ENCODE measurements at regions not wholly inside any gene's neighbourhood (a gene's known extent, or its start where the extent isn't known, plus 50 kb on each side); places are given as distances from the start of the nearest gene placed in this dataset.

- H3K9ac ChIP-seq (ENCODE audit: low read length) = no peak overlapping the region
- no peaks in the 10 kb centered on the region for H3K36me3 ChIP-seq (ENCODE audit: insufficient read depth, low read length)
- H3K27ac ChIP-seq (ENCODE audit: low read depth, low read length) = no peak overlapping the region
- DNase-seq (ENCODE audit: low read depth) (no peak), FAIRE-seq (no peak)
- H3K4me1 ChIP-seq (ENCODE audit: insufficient read depth, low read length) = no peaks in the 10 kb centered on the region
- peaks cover 6% of the 10 kb centered on the region for H3K9me3 ChIP-seq (ENCODE audit: insufficient read depth, low read depth, low read length)
- no peak overlapping the region for H3K4me3 ChIP-seq (ENCODE audit: insufficient read depth, low read depth, low read length)
- Mint-ChIP-seq H3K27me3 (ENCODE audit: low read depth, unreplicated experiment) (peaks cover 10% of the 10 kb centered on the region), H3K36me3 (ENCODE audit: low read depth, unreplicated experiment) (no peaks in the 10 kb centered on the region), H3K27ac (ENCODE audit: unreplicated experiment) (no peak overlapping the region), H3K4me3 (ENCODE audit: unreplicated experiment) (no peak overlapping the region), H3K9me3 (ENCODE audit: unreplicated experiment) (peaks cover 6% of the 10 kb centered on the region), H3K4me1 (ENCODE audit: low read depth, unreplicated experiment) (no peaks in the 10 kb centered on the region)
- no peak overlapping the region for H3K4me2 ChIP-seq (ENCODE audit: low read length)
- no peaks in the 10 kb centered on the region for H4K20me1 ChIP-seq (ENCODE audit: insufficient read depth, low read length)
- H3K27me3 ChIP-seq (ENCODE audit: insufficient read depth, low read length) = no peaks in the 10 kb centered on the region
- no peak overlapping the region for H2AFZ ChIP-seq (ENCODE audit: low read depth, low read length)
- no peaks in the 10 kb centered on the region for H3K79me2 ChIP-seq (ENCODE audit: insufficient read depth, low read length)
- TF ChIP-seq, protein P1, sequence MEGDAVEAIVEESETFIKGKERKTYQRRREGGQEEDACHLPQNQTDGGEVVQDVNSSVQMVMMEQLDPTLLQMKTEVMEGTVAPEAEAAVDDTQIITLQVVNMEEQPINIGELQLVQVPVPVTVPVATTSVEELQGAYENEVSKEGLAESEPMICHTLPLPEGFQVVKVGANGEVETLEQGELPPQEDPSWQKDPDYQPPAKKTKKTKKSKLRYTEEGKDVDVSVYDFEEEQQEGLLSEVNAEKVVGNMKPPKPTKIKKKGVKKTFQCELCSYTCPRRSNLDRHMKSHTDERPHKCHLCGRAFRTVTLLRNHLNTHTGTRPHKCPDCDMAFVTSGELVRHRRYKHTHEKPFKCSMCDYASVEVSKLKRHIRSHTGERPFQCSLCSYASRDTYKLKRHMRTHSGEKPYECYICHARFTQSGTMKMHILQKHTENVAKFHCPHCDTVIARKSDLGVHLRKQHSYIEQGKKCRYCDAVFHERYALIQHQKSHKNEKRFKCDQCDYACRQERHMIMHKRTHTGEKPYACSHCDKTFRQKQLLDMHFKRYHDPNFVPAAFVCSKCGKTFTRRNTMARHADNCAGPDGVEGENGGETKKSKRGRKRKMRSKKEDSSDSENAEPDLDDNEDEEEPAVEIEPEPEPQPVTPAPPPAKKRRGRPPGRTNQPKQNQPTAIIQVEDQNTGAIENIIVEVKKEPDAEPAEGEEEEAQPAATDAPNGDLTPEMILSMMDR (IDR thresholded peaks at IDR 0.05; ENCODE audit: insufficient read depth, low read depth, low read length) = no peak
- no peak for TF ChIP-seq EZH2 (IDR thresholded peaks at IDR 0.05; ENCODE audit: insufficient read depth, low read length)
Measured at GRCh38 chr13:22082030-22082429, 411.2 kb downstream of the FGF9 start.

DNA sequence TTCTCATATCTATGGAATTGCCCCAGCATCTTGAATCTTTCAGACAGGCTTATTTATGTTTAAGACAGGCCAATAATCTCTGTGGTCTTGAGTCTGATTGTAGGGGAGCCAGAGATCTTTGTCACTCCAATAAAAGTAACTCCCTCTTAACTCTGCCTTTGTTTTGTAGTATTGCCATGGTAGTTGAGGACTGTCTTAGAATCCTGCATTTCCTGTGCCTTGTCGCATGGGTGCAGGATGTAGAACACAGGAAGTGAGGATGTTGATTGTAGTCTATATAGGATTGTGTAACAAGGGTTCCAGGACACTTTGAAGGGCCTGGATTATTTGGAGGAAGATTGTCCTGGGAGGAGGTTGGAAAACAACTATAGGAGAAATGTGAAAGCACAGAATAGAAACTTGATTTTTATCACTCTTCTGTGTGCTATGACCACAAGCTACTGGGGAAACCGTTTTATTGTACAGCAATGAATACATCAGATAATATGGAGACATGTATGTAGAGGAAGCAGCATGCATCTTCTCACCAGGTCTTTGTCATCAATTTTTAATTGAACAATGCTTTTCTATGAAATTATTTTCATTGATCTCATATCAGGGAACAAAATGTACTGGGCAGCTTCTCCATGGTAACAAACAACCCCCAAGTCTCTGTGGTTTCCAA is 411.7 kb downstream of the FGF9 start:
- H3K36me3 ChIP-seq (ENCODE audit: insufficient read depth, low read length) = no peaks in the 10 kb centered on the region
- H3K27ac Mint-ChIP-seq (ENCODE audit: unreplicated experiment) = no peak overlapping the region
- H3K4me1 Mint-ChIP-seq (ENCODE audit: low read depth, unreplicated experiment) = no peaks in the 10 kb centered on the region
- no peak overlapping the region for H2AFZ ChIP-seq (ENCODE audit: low read depth, low read length)
- H3K4me3 ChIP-seq (ENCODE audit: insufficient read depth, low read depth, low read length) = no peak overlapping the region
- no peak for DNase-seq (ENCODE audit: low read depth)
- H3K9me3 Mint-ChIP-seq (ENCODE audit: unreplicated experiment) = peaks cover 6% of the 10 kb centered on the region
- TF ChIP-seq, protein P1 (IDR thresholded peaks at IDR 0.05; ENCODE audit: insufficient read depth, low read depth, low read length) = no peak
- TF ChIP-seq EZH2 (IDR thresholded peaks at IDR 0.05; ENCODE audit: insufficient read depth, low read length) = no peak
- peaks cover 10% of the 10 kb centered on the region for H3K27me3 Mint-ChIP-seq (ENCODE audit: low read depth, unreplicated experiment)
- H3K9me3 ChIP-seq (ENCODE audit: insufficient read depth, low read depth, low read length) = peaks cover 9% of the 10 kb centered on the region
- no peak overlapping the region for H3K4me3 Mint-ChIP-seq (ENCODE audit: unreplicated experiment)
- no peak for FAIRE-seq
- H3K36me3 Mint-ChIP-seq (ENCODE audit: low read depth, unreplicated experiment) = no peaks in the 10 kb centered on the region
- no peaks in the 10 kb centered on the region for H4K20me1 ChIP-seq (ENCODE audit: insufficient read depth, low read length)
- H3K4me2 ChIP-seq (ENCODE audit: low read length) = no peak overlapping the region
- H3K4me1 ChIP-seq (ENCODE audit: insufficient read depth, low read length) = no peaks in the 10 kb centered on the region
- no peak overlapping the region for H3K27ac ChIP-seq (ENCODE audit: low read depth, low read length)
- no peaks in the 10 kb centered on the region for H3K79me2 ChIP-seq (ENCODE audit: insufficient read depth, low read length)
- no peak overlapping the region for H3K9ac ChIP-seq (ENCODE audit: low read length)
- H3K27me3 ChIP-seq (ENCODE audit: insufficient read depth, low read length) = no peaks in the 10 kb centered on the region

DNA sequence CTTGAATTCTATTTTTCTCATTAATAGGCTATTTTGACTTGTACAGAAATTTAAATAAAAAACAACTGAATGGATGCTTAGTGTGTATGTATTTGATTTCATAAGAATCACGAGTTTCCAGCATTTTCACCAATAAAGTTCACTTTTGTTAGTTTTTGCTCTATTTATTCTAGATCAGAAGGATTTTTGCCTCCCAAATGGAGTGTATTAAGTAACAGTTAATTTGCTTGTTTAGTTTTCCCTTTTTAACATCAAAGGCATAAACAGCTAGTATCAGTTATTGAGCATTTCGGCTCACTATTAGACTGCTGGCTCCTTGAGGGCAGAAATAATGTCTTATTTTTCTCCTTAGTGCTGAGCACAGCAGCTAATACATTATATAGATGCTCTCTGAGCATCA is 414.1 kb downstream of the FGF9 start:
- no peaks in the 10 kb centered on the region for H3K36me3 ChIP-seq (ENCODE audit: insufficient read depth, low read length)
- no peak overlapping the region for H3K4me2 ChIP-seq (ENCODE audit: low read length)
- H3K9me3 ChIP-seq (ENCODE audit: insufficient read depth, low read depth, low read length) = peaks cover 13% of the 10 kb centered on the region
- H4K20me1 ChIP-seq (ENCODE audit: insufficient read depth, low read length) = no peaks in the 10 kb centered on the region
- no peak overlapping the region for H3K27ac ChIP-seq (ENCODE audit: low read depth, low read length)
- Mint-ChIP-seq H3K4me1 (ENCODE audit: low read depth, unreplicated experiment) (no peaks in the 10 kb centered on the region), H3K27me3 (ENCODE audit: low read depth, unreplicated experiment) (peaks cover 4% of the 10 kb centered on the region), H3K9me3 (ENCODE audit: unreplicated experiment) (peaks cover 6% of the 10 kb centered on the region), H3K36me3 (ENCODE audit: low read depth, unreplicated experiment) (no peaks in the 10 kb centered on the region), H3K27ac (ENCODE audit: unreplicated experiment) (no peak overlapping the region), H3K4me3 (ENCODE audit: unreplicated experiment) (no peak overlapping the region)
- no peak for DNase-seq (ENCODE audit: low read depth)
- no peaks in the 10 kb centered on the region for H3K4me1 ChIP-seq (ENCODE audit: insufficient read depth, low read length)
- no peak overlapping the region for H3K9ac ChIP-seq (ENCODE audit: low read length)
- H3K4me3 ChIP-seq (ENCODE audit: insufficient read depth, low read depth, low read length) = no peak overlapping the region
- no peak for TF ChIP-seq EZH2 (IDR thresholded peaks at IDR 0.05; ENCODE audit: insufficient read depth, low read length)
- TF ChIP-seq, protein P1 (IDR thresholded peaks at IDR 0.05; ENCODE audit: insufficient read depth, low read depth, low read length) = no peak
- no peaks in the 10 kb centered on the region for H3K27me3 ChIP-seq (ENCODE audit: insufficient read depth, low read length)
- H3K79me2 ChIP-seq (ENCODE audit: insufficient read depth, low read length) = no peaks in the 10 kb centered on the region
- no peak overlapping the region for H2AFZ ChIP-seq (ENCODE audit: low read depth, low read length)
- no peak for FAIRE-seq
